ENCODE measurements at regions not wholly inside any gene's neighbourhood (a gene's known extent, or its start where the extent isn't known, plus 50 kb on each side); places are given as distances from the start of the nearest gene placed in this dataset.

GRCh38 chr6:101222007-101222406, 171.5 kb upstream of the GRIK2 start:
- no peak for DNase-seq
- intact Hi-C loops (cut with micrococcal nuclease), result no loop called here
- H3K9me3 ChIP-seq (replicated peaks in 1 of 2; ENCODE audit: control insufficient read depth in 1 of 2, insufficient read depth in 1 of 2, low read length in 2 of 2), result peaks cover 3 to 24% of the 10 kb centered on the region in 2 donors
- Mint-ChIP-seq H3K27me3 (ENCODE audit: low read depth in 3 of 3) (no peaks in the 10 kb centered on the region), H3K36me3 (no peaks in the 10 kb centered on the region), H3K4me3 (no peak overlapping the region), H3K4me1 (no peaks in the 10 kb centered on the region), H3K9me3 (peaks cover 2 to 17% (median 9%) of the 10 kb centered on the region in 7 donors), H3K27ac (no peak overlapping the region)
- H3K9ac ChIP-seq (ENCODE audit: insufficient read depth, low read length, poor library complexity, severe bottlenecking), result no peak overlapping the region
- no peaks in the 10 kb centered on the region for H3K27me3 ChIP-seq (ENCODE audit: control insufficient read depth in 2 of 2, insufficient read depth in 2 of 2, low read length in 2 of 2)
- H3K27ac ChIP-seq (ENCODE audit: low read depth in 1 of 2, low read length in 2 of 2), result no peak overlapping the region
- no peaks in the 10 kb centered on the region for H3K79me2 ChIP-seq (ENCODE audit: insufficient read depth, low read length)
- H3K36me3 ChIP-seq (replicated peaks in 1 of 2; ENCODE audit: control insufficient read depth in 1 of 2, insufficient read depth in 2 of 2, low read length in 2 of 2), result no peaks in the 10 kb centered on the region
- no peak overlapping the region for H3K4me3 ChIP-seq (replicated peaks in 1 of 3; ENCODE audit: low read depth in 2 of 3, low read length in 3 of 3)
- no peak overlapping the region for H3K4me2 ChIP-seq (replicated peaks; ENCODE audit: extremely low read depth, low read length, poor library complexity, severe bottlenecking)
- TF ChIP-seq CTCF (IDR thresholded peaks at IDR 0.05), result no peak
- no peaks in the 10 kb centered on the region for H4K20me1 ChIP-seq (ENCODE audit: insufficient read depth, low read length)
- H3K4me1 ChIP-seq (ENCODE audit: control insufficient read depth in 1 of 2, insufficient read depth in 2 of 2, low read length in 2 of 2), result no peaks in the 10 kb centered on the region
- no peak overlapping the region for H2AFZ ChIP-seq (ENCODE audit: insufficient read depth, low read depth, low read length, poor library complexity, severe bottlenecking)

- H3K4me3 Mint-ChIP-seq, result no peak overlapping the region
Observed at GRCh38 chr6:101224751-101225150, 168.8 kb upstream of the GRIK2 start.

More at GRCh38 chr6:101224751-101225150, 168.8 kb upstream of the GRIK2 start:
- Histone ChIP-seq H3K79me2 (ENCODE audit: insufficient read depth, low read length) (no peaks in the 10 kb centered on the region), H3K36me3 (replicated peaks in 1 of 2; ENCODE audit: control insufficient read depth in 1 of 2, insufficient read depth in 2 of 2, low read length in 2 of 2) (no peaks in the 10 kb centered on the region), H3K27ac (ENCODE audit: low read depth in 1 of 2, low read length in 2 of 2) (no peak overlapping the region), H3K27me3 (ENCODE audit: control insufficient read depth in 2 of 2, insufficient read depth in 2 of 2, low read length in 2 of 2) (no peaks in the 10 kb centered on the region), H2AFZ (ENCODE audit: insufficient read depth, low read depth, low read length, poor library complexity, severe bottlenecking) (no peak overlapping the region), H3K4me1 (ENCODE audit: control insufficient read depth in 1 of 2, insufficient read depth in 2 of 2, low read length in 2 of 2) (no peaks in the 10 kb centered on the region), H3K4me3 (replicated peaks in 1 of 3; ENCODE audit: low read depth in 2 of 3, low read length in 3 of 3) (no peak overlapping the region), H3K9ac (ENCODE audit: insufficient read depth, low read length, poor library complexity, severe bottlenecking) (no peak overlapping the region), H3K4me2 (replicated peaks; ENCODE audit: extremely low read depth, low read length, poor library complexity, severe bottlenecking) (no peak overlapping the region), H4K20me1 (ENCODE audit: insufficient read depth, low read length) (no peaks in the 10 kb centered on the region), H3K9me3 (replicated peaks in 1 of 2; ENCODE audit: control insufficient read depth in 1 of 2, insufficient read depth in 1 of 2, low read length in 2 of 2) (peaks cover 3 to 40% of the 10 kb centered on the region in 2 donors)
- H3K9me3 Mint-ChIP-seq, result peaks cover 2 to 22% (median 12%) of the 10 kb centered on the region in 7 donors
- H3K4me1 Mint-ChIP-seq, result no peaks in the 10 kb centered on the region
- no peak for DNase-seq
- intact Hi-C loops (cut with micrococcal nuclease), result no loop called here
- H3K36me3 Mint-ChIP-seq, result no peaks in the 10 kb centered on the region
- no peaks in the 10 kb centered on the region for H3K27me3 Mint-ChIP-seq (ENCODE audit: low read depth in 3 of 3)
- H3K27ac Mint-ChIP-seq, result no peak overlapping the region
- 100% methylated on average over 4 of the region's 6 CpGs for whole genome bisulfite sequencing (ENCODE audit: insufficient coverage)
- TF ChIP-seq CTCF (IDR thresholded peaks at IDR 0.05), result no peak

Measured in CD14-positive monocyte (primary cell).